Frontal cortex (tissue), 3 donors: ENCODE measurements at regions not wholly inside any gene's neighbourhood (a gene's known extent, or its start where the extent isn't known, plus 50 kb on each side); places are given as distances from the start of the nearest gene placed in this dataset.
"Not testable (repeated sequence)": the region's sequence is repeated elsewhere in the genome, so short reads cannot be mapped to it uniquely, and the experiment has no call there.

Experiments
- DNase-seq, 2 donors: peaks; one replicate each; pipeline ENCODE4 v3.0.0; 2012; ENCODE audit warnings: low spot score in 2 of 2
- FAIRE-seq: peaks from 2 replicates; lab custom pipeline; 2012; peaks lifted over from hg19 to GRCh38; lab: Jason Lieb, UNC
- donor health status: control.
- donor health status: control.
- donor health status: control.

- DNase-seq = no peak
- no peak for FAIRE-seq
These were observed 940.0 kb upstream of the GRIA3 start for GRCh38 chrX:122244080-122244479.

GRCh38 chrX:122245175-122245574, 938.9 kb upstream of the GRIA3 start:
- no peak for FAIRE-seq

GRCh38 chrX:122245943-122246342, 938.1 kb upstream of the GRIA3 start:
- no peak for DNase-seq
- FAIRE-seq = no peak

More at GRCh38 chrX:122245175-122245574, 938.9 kb upstream of the GRIA3 start:
- DNase-seq = no peak

GRCh38 chrX:122246937-122247336, 937.1 kb upstream of the GRIA3 start:
- no peak for FAIRE-seq
- DNase-seq = no peak

GRCh38 chrX:122248681-122249080, 935.4 kb upstream of the GRIA3 start:
- FAIRE-seq (no peak), DNase-seq (no peak)

GRCh38 chrX:122252454-122252853, 931.6 kb upstream of the GRIA3 start:
- no peak for FAIRE-seq
- DNase-seq = no peak

- DNase-seq (no peak), FAIRE-seq (no peak)
These were observed 915.7 kb upstream of the GRIA3 start for GRCh38 chrX:122268353-122268752.

GRCh38 chrX:122269243-122269781, 914.8 kb upstream of the GRIA3 start:
- no peak for FAIRE-seq
- no peak for DNase-seq

- FAIRE-seq (no peak), DNase-seq (no peak)
These were observed 913.1 kb upstream of the GRIA3 start for GRCh38 chrX:122270809-122271494.

- DNase-seq = no peak
These were observed 912.1 kb upstream of the GRIA3 start for GRCh38 chrX:122272011-122272410.

GRCh38 chrX:122279746-122280145, 904.3 kb upstream of the GRIA3 start:
- no peak for FAIRE-seq

More at GRCh38 chrX:122272011-122272410, 912.1 kb upstream of the GRIA3 start:
- no peak for FAIRE-seq

GRCh38 chrX:122299822-122300221, 884.3 kb upstream of the GRIA3 start:
- not testable (repeated sequence) for DNase-seq, FAIRE-seq

More at GRCh38 chrX:122279746-122280145, 904.3 kb upstream of the GRIA3 start:
- no peak for DNase-seq

- FAIRE-seq (no peak), DNase-seq (no peak)
These were observed 882.6 kb upstream of the GRIA3 start for GRCh38 chrX:122301491-122301890.

- DNase-seq (no peak), FAIRE-seq (no peak)
These were observed 880.3 kb upstream of the GRIA3 start for GRCh38 chrX:122303761-122304160.

- DNase-seq = no peak
- FAIRE-seq = no peak
These were observed 839.3 kb upstream of the GRIA3 start for GRCh38 chrX:122344816-122345215.

GRCh38 chrX:122363112-122363795, 820.8 kb upstream of the GRIA3 start:
- FAIRE-seq (no peak), DNase-seq (no peak)

GRCh38 chrX:122375533-122375932, 808.5 kb upstream of the GRIA3 start:
- DNase-seq, FAIRE-seq: not testable (repeated sequence)

GRCh38 chrX:122389005-122389404, 795.1 kb upstream of the GRIA3 start:
- no peak for FAIRE-seq

GRCh38 chrX:122418758-122419157, 765.3 kb upstream of the GRIA3 start:
- no peak for FAIRE-seq
- DNase-seq = no peak

More at GRCh38 chrX:122389005-122389404, 795.1 kb upstream of the GRIA3 start:
- DNase-seq = no peak

GRCh38 chrX:122421434-122422121, 762.5 kb upstream of the GRIA3 start:
- DNase-seq (no peak), FAIRE-seq (no peak)

GRCh38 chrX:122422547-122422946, 761.5 kb upstream of the GRIA3 start:
- FAIRE-seq (no peak), DNase-seq (no peak)
